K562 (cell line): ENCODE measurements at regions not wholly inside any gene's neighbourhood (a gene's known extent, or its start where the extent isn't known, plus 50 kb on each side); places are given as distances from the start of the nearest gene placed in this dataset.

Source experiments
- DPF2 ChIP-seq: fragments of 450-650 bp; IDR thresholded peaks from 2 replicates; pipeline ENCODE4 v1.6.1; 2016
- MAFF ChIP-seq: IDR thresholded peaks from 2 replicates; pipeline ENCODE4 v1.6.1; 2012; ENCODE audit warnings: low read length, improper control_type of control experiment
- MBD1 ChIP-seq: fragments of 250-450 bp; sonication (Bioruptor Pico); IDR thresholded peaks from 2 replicates; pipeline ENCODE4 v1.8.0; 2022; ENCODE audit warnings: inconsistent platforms
- MCM7 ChIP-seq, 2 experiments: fragments of 450-650 bp; IDR thresholded peaks; 2 replicates each; pipeline ENCODE4 v1.6.1; 2016 to 2018
- MITF ChIP-seq: IDR thresholded peaks from 2 replicates; pipeline ENCODE4 v1.6.1; 2014; ENCODE audit warnings: antibody characterized with exemption
- MLLT1 ChIP-seq, 2 experiments: fragments of 450-650 bp; IDR thresholded peaks; 2 replicates each; pipeline ENCODE4 v1.6.1; 2016
- NFATC3 ChIP-seq: fragments of 450-650 bp; IDR thresholded peaks from 2 replicates; pipeline ENCODE4 v1.6.1; 2017; ENCODE audit warnings: mild to moderate bottlenecking
- NFIX ChIP-seq: fragments of 250-450 bp; sonication (Bioruptor Pico); IDR thresholded peaks from 2 replicates; pipeline ENCODE4 v1.4.0; 2020; ENCODE audit warnings: low read depth, mild to moderate bottlenecking, moderate library complexity
- PBX2 ChIP-seq, 2 experiments: IDR thresholded peaks in 1 of 2; conservative IDR thresholded peaks in 1 of 2; 2 replicates each; pipeline ENCODE4 v1.6.1; 2016; ENCODE audit warnings: low read depth in 2 of 2, mild to moderate bottlenecking in 1 of 2, missing compliant biosample characterization in 1 of 2, missing genetic modification characterization in 1 of 2, moderate library complexity in 1 of 2
- PHB2 ChIP-seq: fragments of 450-650 bp; IDR thresholded peaks from 2 replicates; pipeline ENCODE4 v1.6.1; 2017; ENCODE audit warnings: low read depth
- PHF8 ChIP-seq: fragments of 200-600 bp; sonication (generic); IDR thresholded peaks from 2 replicates; pipeline ENCODE4 v1.6.1; 2012; ENCODE audit warnings: mixed run types, mild to moderate bottlenecking, inconsistent platforms, low read length, moderate library complexity, borderline replicate concordance
- RBM15 ChIP-seq: fragments of 200-400 bp; formaldehyde crosslinking; IDR thresholded peaks from 2 replicates; pipeline ENCODE4 v1.6.1; 2018; ENCODE audit warnings: mild to moderate bottlenecking, low read length, moderate library complexity; ENCODE audit not compliant: insufficient read depth
- SREBF1 ChIP-seq: fragments of 150-350 bp; IDR thresholded peaks from 2 replicates; pipeline ENCODE4 v1.6.1; 2014; ENCODE audit warnings: antibody characterized with exemption, low read depth, low read length, borderline replicate concordance
- ZNF316 ChIP-seq: fragments of 450-650 bp; IDR thresholded peaks from 2 replicates; pipeline ENCODE4 v1.6.1; 2016
- ZNF444 ChIP-seq: fragments of 250-450 bp; sonication (Bioruptor Pico); IDR thresholded peaks from 2 replicates; pipeline ENCODE4 v1.4.0; 2020; ENCODE audit warnings: mild to moderate bottlenecking, moderate library complexity
- ZNF512 ChIP-seq: IDR thresholded peaks from 2 replicates; pipeline ENCODE4 v1.6.1; 2016; ENCODE audit warnings: missing genetic modification characterization, missing compliant biosample characterization
- ZNF707 ChIP-seq: fragments of 250-450 bp; sonication (Bioruptor Pico); conservative IDR thresholded peaks from 2 replicates; pipeline ENCODE4 v1.8.0; 2022; ENCODE audit warnings: inconsistent platforms, mild to moderate bottlenecking, moderate library complexity
- ZNF780A ChIP-seq: fragments of 250-450 bp; sonication (Bioruptor Pico); IDR thresholded peaks from 2 replicates; pipeline ENCODE4 v1.5.0; 2021; ENCODE audit warnings: mild to moderate bottlenecking
- TF ChIP-seq, protein P1 (sequence below): fragments of 450-650 bp; IDR thresholded peaks from 2 replicates; pipeline ENCODE4 v1.6.1; 2017; ENCODE audit warnings: mild to moderate bottlenecking, moderate library complexity

DNA sequence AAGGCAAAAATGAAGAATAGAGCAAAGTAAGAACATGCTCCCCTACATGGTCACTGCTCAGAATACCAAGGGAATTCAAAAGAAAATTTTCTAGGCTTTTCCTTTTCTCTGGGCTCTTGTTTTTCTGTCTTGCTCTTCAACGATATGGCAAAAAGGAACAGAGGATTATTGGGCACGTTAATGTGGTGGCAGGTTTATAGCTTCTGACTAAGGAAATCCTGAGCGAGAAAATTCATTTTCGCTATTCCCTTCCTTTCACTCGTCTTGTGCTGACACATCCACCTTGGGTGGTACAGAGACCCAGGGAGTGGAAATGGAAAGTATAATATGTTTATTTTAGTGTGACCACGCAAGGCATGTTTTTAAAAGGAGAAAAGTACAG lies 132.8 kb downstream of the TRIM27 start (continued):
- TF ChIP-seq MAFF (peak; percentile 8; the same call in 1 of the 2 replicates), PHF8 (no peak; the same call in 1 of the 2 replicates), NFATC3 (no peak), PBX2 (CRISPR knock-in tag; IDR thresholded peaks at IDR 0.05; ENCODE audit: low read depth) (no peak), PBX2 (tag; conservative IDR thresholded peaks at IDR 0.05; ENCODE audit: low read depth) (0 out of 2 replicates have a peak, but pooled peaks have one; percentile 3), ZNF316 (peak; percentile 21; the same call in 1 of the 2 replicates), MCM7 (IDR thresholded peaks at IDR 0.05) (no peak), PHB2 (no peak), SREBF1 (no peak), DPF2 (no peak; the same call in 1 of the 2 replicates), ZNF780A (CRISPR knock-in tag) (no peak), NFIX (CRISPR knock-in tag) (no peak), MITF (no peak), MBD1 (CRISPR knock-in tag) (no peak), MLLT1 (IDR thresholded peaks at IDR 0.05) (peak in 1 of 2 experiments; percentile 17; a peak in 1 of 4 replicates), ZNF444 (CRISPR knock-in tag) (no peak), ZNF512 (tag) (no peak), ZNF707 (CRISPR knock-in tag) (no peak), RBM15 (no peak)
- TF ChIP-seq, protein P1, sequence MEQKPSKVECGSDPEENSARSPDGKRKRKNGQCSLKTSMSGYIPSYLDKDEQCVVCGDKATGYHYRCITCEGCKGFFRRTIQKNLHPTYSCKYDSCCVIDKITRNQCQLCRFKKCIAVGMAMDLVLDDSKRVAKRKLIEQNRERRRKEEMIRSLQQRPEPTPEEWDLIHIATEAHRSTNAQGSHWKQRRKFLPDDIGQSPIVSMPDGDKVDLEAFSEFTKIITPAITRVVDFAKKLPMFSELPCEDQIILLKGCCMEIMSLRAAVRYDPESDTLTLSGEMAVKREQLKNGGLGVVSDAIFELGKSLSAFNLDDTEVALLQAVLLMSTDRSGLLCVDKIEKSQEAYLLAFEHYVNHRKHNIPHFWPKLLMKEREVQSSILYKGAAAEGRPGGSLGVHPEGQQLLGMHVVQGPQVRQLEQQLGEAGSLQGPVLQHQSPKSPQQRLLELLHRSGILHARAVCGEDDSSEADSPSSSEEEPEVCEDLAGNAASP, result no peak
